ENCODE measurements at regions not wholly inside any gene's neighbourhood (a gene's known extent, or its start where the extent isn't known, plus 50 kb on each side); places are given as distances from the start of the nearest gene placed in this dataset.

- Histone ChIP-seq H3K4me1 (ENCODE audit: low read length) (no peaks in the 10 kb centered on the region), H4K20me1 (ENCODE audit: insufficient read depth, low read length) (no peaks in the 10 kb centered on the region), H3K27ac (ENCODE audit: low read length) (no peak overlapping the region), H3K36me3 (replicated peaks; ENCODE audit: low read depth, low read length) (no peaks in the 10 kb centered on the region), H3K4me2 (ENCODE audit: low read length) (no peak overlapping the region), H3K79me2 (ENCODE audit: low read length) (no peaks in the 10 kb centered on the region), H3K27me3 (ENCODE audit: low read depth, low read length) (0 out of 2 replicates have a peak, but pooled peaks cover 9% of the 10 kb centered on the region), H3K9me3 (ENCODE audit: insufficient read depth, low read length) (no peaks in the 10 kb centered on the region), H3K4me3 (ENCODE audit: low read length) (no peak overlapping the region), H2AFZ (ENCODE audit: low read depth, low read length) (no peak overlapping the region), H3K9ac (ENCODE audit: low read length) (no peak overlapping the region)
- TF ChIP-seq CTCF (IDR thresholded peaks at IDR 0.05; ENCODE audit: low read depth, low read length) (no peak), EZH2phosphoT487 (IDR thresholded peaks at IDR 0.05; ENCODE audit: low read depth) (no peak)
Measured at GRCh38 chr16:86959091-86959651, 358.0 kb downstream of the C16orf95 start.

GRCh38 chr16:86959729-86960128 is 357.5 kb downstream of the C16orf95 start:
- Histone ChIP-seq H3K27ac (ENCODE audit: low read length) (no peak overlapping the region), H3K4me2 (ENCODE audit: low read length) (no peak overlapping the region), H3K9ac (ENCODE audit: low read length) (no peak overlapping the region), H3K9me3 (ENCODE audit: insufficient read depth, low read length) (no peaks in the 10 kb centered on the region), H3K36me3 (replicated peaks; ENCODE audit: low read depth, low read length) (no peaks in the 10 kb centered on the region), H3K4me1 (ENCODE audit: low read length) (no peaks in the 10 kb centered on the region), H4K20me1 (ENCODE audit: insufficient read depth, low read length) (no peaks in the 10 kb centered on the region), H2AFZ (ENCODE audit: low read depth, low read length) (no peak overlapping the region), H3K79me2 (ENCODE audit: low read length) (no peaks in the 10 kb centered on the region), H3K27me3 (ENCODE audit: low read depth, low read length) (0 out of 2 replicates have a peak, but pooled peaks cover 9% of the 10 kb centered on the region), H3K4me3 (ENCODE audit: low read length) (no peak overlapping the region)
- no peak for TF ChIP-seq EZH2phosphoT487 (IDR thresholded peaks at IDR 0.05; ENCODE audit: low read depth)
- no peak for TF ChIP-seq CTCF (IDR thresholded peaks at IDR 0.05; ENCODE audit: low read depth, low read length)

GRCh38 chr16:86960266-86960665 is 356.9 kb downstream of the C16orf95 start:
- Histone ChIP-seq H3K9me3 (ENCODE audit: insufficient read depth, low read length) (no peaks in the 10 kb centered on the region), H3K4me2 (ENCODE audit: low read length) (no peak overlapping the region), H3K27ac (ENCODE audit: low read length) (no peak overlapping the region), H3K4me1 (ENCODE audit: low read length) (no peaks in the 10 kb centered on the region), H2AFZ (ENCODE audit: low read depth, low read length) (no peak overlapping the region), H3K79me2 (ENCODE audit: low read length) (no peaks in the 10 kb centered on the region), H3K4me3 (ENCODE audit: low read length) (no peak overlapping the region), H3K36me3 (replicated peaks; ENCODE audit: low read depth, low read length) (no peaks in the 10 kb centered on the region), H3K9ac (ENCODE audit: low read length) (no peak overlapping the region), H4K20me1 (ENCODE audit: insufficient read depth, low read length) (no peaks in the 10 kb centered on the region), H3K27me3 (ENCODE audit: low read depth, low read length) (0 out of 2 replicates have a peak, but pooled peaks cover 9% of the 10 kb centered on the region)
- no peak for TF ChIP-seq EZH2phosphoT487 (IDR thresholded peaks at IDR 0.05; ENCODE audit: low read depth)
- TF ChIP-seq CTCF (IDR thresholded peaks at IDR 0.05; ENCODE audit: low read depth, low read length) = no peak

DNA sequence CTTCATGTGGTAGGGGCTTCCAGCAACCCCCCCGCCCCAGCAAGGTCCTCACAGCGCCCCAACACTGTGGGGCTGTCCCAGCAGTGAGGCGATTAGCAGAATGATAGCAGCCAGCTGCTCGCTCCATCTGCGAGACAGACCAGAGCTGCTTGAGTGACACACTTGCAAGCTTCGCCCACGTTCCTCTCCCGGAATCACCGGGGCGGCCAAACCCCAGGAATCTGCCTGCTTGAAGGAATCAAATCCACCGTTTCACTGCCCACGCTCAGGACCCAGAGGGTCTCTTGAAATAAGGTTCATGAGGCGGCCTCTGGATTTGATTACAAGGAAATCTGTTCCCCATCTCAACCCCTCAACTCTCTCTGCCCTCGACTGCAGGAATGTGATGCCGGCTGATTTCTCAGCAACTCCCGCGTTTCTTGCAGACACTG is 356.0 kb downstream of the C16orf95 start:
- H3K27ac ChIP-seq (ENCODE audit: low read length) = no peak overlapping the region
- no peak for TF ChIP-seq EZH2phosphoT487 (IDR thresholded peaks at IDR 0.05; ENCODE audit: low read depth)
- TF ChIP-seq CTCF (IDR thresholded peaks at IDR 0.05; ENCODE audit: low read depth, low read length) = no peak
- no peak overlapping the region for H3K4me3 ChIP-seq (ENCODE audit: low read length)
- H3K27me3 ChIP-seq (ENCODE audit: low read depth, low read length) = 0 out of 2 replicates have a peak, but pooled peaks cover 9% of the 10 kb centered on the region
- H3K9me3 ChIP-seq (ENCODE audit: insufficient read depth, low read length) = no peaks in the 10 kb centered on the region
- H3K36me3 ChIP-seq (replicated peaks; ENCODE audit: low read depth, low read length) = no peaks in the 10 kb centered on the region
- no peak overlapping the region for H2AFZ ChIP-seq (ENCODE audit: low read depth, low read length)
- no peaks in the 10 kb centered on the region for H3K4me1 ChIP-seq (ENCODE audit: low read length)
- no peak overlapping the region for H3K9ac ChIP-seq (ENCODE audit: low read length)
- H3K79me2 ChIP-seq (ENCODE audit: low read length) = no peaks in the 10 kb centered on the region
- H3K4me2 ChIP-seq (ENCODE audit: low read length) = no peak overlapping the region
- no peaks in the 10 kb centered on the region for H4K20me1 ChIP-seq (ENCODE audit: insufficient read depth, low read length)
